ENCODE measurements at regions not wholly inside any gene's neighbourhood (a gene's known extent, or its start where the extent isn't known, plus 50 kb on each side); places are given as distances from the start of the nearest gene placed in this dataset.

- no peak for TF ChIP-seq POLR2A (IDR thresholded peaks at IDR 0.05)
- TF ChIP-seq CTCF (IDR thresholded peaks at IDR 0.05) = no peak
These were observed 215.2 kb downstream of the LMBRD1 start for GRCh38 chr6:69581581-69581980.

Measured in testis (tissue), 2 donors.